ENCODE measurements at regions not wholly inside any gene's neighbourhood (a gene's known extent, or its start where the extent isn't known, plus 50 kb on each side); places are given as distances from the start of the nearest gene placed in this dataset.

- no peak for DNase-seq (ENCODE audit: low read depth)
- TF ChIP-seq CTCF (IDR thresholded peaks at IDR 0.05; ENCODE audit: insufficient read depth, low read length): no peak
- H3K4me3 ChIP-seq (ENCODE audit: low read depth, low read length): no peak overlapping the region
These were observed 93.6 kb upstream of the HNMT start for GRCh38 chr2:137870682-137871081.

- no peak for DNase-seq (ENCODE audit: low read depth)
- no peak for TF ChIP-seq CTCF (IDR thresholded peaks at IDR 0.05; ENCODE audit: insufficient read depth, low read length)
- H3K4me3 ChIP-seq (ENCODE audit: low read depth, low read length): no peak overlapping the region
These were observed 91.7 kb upstream of the HNMT start for GRCh38 chr2:137872577-137872976.

- no peak for TF ChIP-seq CTCF (IDR thresholded peaks at IDR 0.05; ENCODE audit: insufficient read depth, low read length)
- H3K4me3 ChIP-seq (ENCODE audit: low read depth, low read length): no peak overlapping the region
- DNase-seq (ENCODE audit: low read depth): no peak
These were observed 90.6 kb upstream of the HNMT start for GRCh38 chr2:137873536-137874244.

GRCh38 chr2:137879121-137879520 lies 85.2 kb upstream of the HNMT start:
- H3K4me3 ChIP-seq (ENCODE audit: low read depth, low read length): no peak overlapping the region
- no peak for TF ChIP-seq CTCF (IDR thresholded peaks at IDR 0.05; ENCODE audit: insufficient read depth, low read length)
- no peak for DNase-seq (ENCODE audit: low read depth)

- H3K4me3 ChIP-seq (ENCODE audit: low read depth, low read length): no peak overlapping the region
- no peak for DNase-seq (ENCODE audit: low read depth)
- TF ChIP-seq CTCF (IDR thresholded peaks at IDR 0.05; ENCODE audit: insufficient read depth, low read length): no peak
These were observed 82.6 kb upstream of the HNMT start for GRCh38 chr2:137881711-137882110.

GRCh38 chr2:137886083-137886831 lies 78.0 kb upstream of the HNMT start:
- no peak for TF ChIP-seq CTCF (IDR thresholded peaks at IDR 0.05; ENCODE audit: insufficient read depth, low read length)
- no peak for DNase-seq (ENCODE audit: low read depth)

More at GRCh38 chr2:137886083-137886831, 78.0 kb upstream of the HNMT start:
- H3K4me3 ChIP-seq (ENCODE audit: low read depth, low read length): no peak overlapping the region
